ENCODE measurements at regions not wholly inside any gene's neighbourhood (a gene's known extent, or its start where the extent isn't known, plus 50 kb on each side); places are given as distances from the start of the nearest gene placed in this dataset.

DNA sequence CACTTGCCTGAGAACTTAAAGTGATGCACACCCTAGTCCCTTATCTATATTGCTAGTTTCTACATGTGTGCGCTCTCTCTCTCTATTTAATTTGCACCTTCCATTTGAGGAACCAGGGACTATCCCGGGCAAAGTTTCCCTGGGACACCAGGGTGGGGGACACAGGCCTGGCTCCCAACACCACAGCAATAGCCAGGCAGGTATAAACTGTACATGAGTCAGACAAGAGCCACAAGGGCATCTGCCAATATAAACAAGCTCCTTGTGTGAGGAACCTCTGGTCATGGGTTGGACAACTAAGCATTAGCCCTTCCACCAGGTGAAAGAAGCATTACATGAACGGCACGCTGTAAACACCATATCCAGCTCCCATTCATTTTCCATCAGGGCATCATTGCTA is 455.5 kb downstream of the STIM2 start:
- no peak for DNase-seq (ENCODE audit: low spot score)
- intact Hi-C loops (cut with DNase I): no loop called here

DNA sequence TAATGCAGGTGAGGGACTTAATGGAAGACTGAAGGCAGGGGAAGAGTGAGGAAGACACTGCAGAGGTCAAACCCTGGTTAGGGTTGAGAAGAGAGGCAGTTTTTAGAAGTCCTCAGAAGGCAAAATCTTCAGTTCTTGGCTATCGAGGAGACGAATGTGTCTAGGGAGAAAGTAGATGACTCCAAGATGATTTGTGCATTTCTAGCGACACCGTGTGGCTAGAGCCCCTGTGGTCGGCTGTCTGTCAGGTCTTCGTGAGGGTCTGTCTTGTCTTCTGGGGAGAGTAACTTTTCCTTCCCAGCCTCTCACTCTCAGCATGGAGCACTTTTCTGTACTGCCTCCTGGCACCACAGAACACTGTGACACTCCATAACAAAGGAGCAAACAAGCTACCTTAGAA is 458.1 kb downstream of the STIM2 start:
- intact Hi-C loops (cut with DNase I): no loop called here
- no peak for DNase-seq (ENCODE audit: low spot score)

DNA sequence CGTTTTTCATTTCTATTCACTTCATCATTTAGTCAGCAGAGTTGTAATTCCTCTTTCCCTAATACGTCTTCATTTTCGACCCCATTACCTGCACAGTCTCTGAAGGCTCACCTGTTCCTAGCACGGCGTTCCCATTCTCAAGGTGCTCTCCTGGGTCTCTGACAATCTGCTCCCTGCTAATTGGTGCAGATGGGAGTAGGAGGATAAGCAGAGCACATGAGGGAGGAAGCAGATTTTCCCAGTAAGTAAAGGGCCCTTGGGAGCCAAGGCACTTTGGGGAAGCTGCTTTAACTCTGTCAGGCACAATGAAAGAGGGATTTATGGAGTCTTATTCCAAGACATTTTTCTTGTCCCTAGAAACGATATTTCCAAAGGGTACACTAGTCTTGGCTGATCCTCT is 466.4 kb downstream of the STIM2 start:
- intact Hi-C loops (cut with DNase I): no loop called here
- no peak for DNase-seq (ENCODE audit: low spot score)

DNA sequence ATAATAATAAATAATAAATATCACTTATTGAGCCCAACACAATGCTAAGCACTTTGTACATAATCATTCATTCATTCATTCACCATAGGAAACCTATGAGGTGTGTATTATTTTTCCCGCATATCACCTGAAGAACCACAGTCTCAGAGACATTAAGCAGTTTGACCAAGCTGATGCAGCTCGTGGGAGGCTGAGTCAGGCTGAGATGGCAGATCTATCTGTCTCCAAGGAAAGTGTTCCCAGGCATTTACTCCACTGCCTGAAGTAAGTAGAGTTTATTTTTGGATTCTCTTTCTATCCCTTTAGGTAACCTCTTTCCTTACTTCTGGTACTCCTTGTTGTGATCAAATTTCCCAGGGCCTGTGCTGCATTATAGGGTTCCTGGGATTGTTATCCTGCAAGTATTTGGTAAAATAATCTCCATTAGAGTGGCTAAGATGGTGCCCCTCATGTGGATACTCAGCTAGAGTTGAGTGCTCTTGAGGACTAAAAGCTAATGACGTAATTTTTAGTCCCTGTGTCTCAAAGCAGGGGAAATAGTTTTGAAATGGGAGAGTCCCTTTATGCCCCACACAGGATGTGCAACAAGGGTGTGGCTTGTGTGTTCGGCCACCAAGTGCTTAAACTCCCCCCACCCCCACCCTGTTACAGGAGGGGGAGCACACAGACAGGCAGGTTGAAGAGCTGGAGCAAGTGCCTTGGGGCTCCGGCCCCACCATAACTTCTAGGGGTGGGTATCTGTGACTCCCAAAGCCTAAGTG is 467.0 kb downstream of the STIM2 start:
- intact Hi-C loops (cut with DNase I): no loop called here
- DNase-seq (ENCODE audit: low spot score): no peak

DNA sequence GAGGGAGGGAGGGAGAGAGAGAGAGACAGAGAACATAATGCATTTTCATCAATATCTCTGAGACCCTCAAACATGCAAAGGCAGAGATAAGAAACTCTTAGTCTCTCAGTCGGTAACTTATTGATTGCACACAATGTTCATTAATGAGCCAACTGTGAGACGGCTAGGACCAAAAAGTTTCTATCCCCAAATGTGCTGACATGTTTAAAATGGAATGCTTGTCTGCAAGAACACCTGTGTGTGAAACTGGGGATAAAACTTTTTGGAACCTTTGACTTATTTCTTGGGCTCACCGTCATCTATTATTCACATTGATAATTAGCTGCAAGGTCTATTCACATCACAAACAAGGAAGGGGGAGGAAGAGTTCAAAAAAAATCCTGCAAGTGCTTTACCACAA is 477.9 kb downstream of the STIM2 start:
- intact Hi-C loops (cut with DNase I): no loop called here
- DNase-seq (ENCODE audit: low spot score): no peak

DNA sequence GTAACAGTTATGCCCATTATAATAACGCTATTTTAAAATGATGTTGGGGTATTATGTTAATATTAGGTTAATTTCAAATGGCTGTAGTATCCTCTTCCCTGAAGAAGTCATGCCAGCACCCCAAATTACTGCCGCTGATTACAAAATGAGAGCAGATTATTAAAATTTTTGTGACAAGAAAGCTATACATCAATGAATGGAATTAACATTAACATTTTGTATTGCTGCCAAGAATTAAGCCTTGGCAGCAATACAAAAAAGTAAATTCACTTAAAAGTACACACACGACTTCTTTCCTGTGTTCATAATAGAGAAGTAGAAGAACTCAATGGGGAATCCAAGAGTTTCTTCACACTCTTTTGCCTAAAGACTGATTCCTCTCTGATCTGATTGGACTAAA is 482.8 kb downstream of the STIM2 start:
- no peak for DNase-seq (ENCODE audit: low spot score)
- intact Hi-C loops (cut with DNase I): no loop called here

DNA sequence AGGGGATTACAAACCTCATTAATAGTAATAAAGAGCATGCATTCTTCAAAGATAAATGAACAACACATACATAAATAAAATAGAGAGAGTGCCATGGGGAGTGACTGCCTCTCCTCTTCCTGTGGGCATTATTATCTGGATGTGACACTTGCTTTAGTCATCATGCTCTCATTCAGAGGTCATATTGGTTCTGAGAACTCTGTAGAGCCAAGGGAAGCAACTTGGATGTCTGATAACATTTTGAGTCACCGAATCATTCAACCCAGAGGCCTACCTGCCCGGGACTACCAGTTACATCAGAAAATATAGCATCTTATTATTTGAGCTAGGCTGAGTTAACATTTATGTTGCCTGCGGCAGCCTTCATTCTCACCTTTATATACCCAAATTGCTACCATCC is 489.5 kb downstream of the STIM2 start:
- intact Hi-C loops (cut with DNase I): no loop called here

DNA sequence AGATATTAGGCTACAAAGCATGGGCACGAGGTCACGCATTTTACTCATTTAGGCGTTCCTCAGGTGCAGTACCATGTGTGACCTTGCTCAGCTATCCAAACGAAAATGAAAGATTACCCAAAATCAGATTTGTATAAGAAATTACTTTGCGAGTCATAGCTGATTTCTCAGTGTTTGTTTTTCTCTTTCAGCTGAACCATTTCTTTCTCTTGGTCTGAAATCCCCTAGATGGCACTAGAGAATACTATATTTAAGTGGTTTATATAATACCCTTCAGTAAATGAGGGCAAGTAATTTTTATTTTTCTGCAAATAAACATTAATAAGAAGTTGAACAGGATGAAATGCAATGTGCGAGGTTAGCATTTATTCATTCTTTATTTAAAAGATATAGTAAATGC is 496.6 kb downstream of the STIM2 start:
- no peak for DNase-seq (ENCODE audit: low spot score)
- intact Hi-C loops (cut with DNase I): no loop called here

More for the DNA sequence above, 489.5 kb downstream of the STIM2 start:
- no peak for DNase-seq (ENCODE audit: low spot score)

DNA sequence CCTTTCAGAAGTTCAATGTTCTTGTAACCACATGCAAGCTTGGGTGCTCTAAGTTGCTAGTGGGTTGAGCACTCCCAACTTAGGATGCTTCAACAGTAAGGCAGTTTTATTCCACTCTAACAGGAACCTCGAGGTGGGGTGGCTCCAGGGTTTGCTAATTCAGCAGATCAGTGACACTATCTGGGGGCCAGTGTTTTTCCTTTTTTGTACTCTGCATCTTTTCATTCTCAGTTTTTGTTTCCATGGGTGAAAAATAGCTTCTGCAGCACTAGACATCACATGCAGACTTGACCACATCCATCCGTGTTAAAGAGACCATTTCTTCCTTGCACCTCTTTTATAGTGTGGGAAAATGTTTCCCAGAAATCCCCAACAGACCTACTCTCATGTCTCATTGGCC is 497.6 kb downstream of the STIM2 start:
- intact Hi-C loops (cut with DNase I): no loop called here
- DNase-seq (ENCODE audit: low spot score): no peak

DNA sequence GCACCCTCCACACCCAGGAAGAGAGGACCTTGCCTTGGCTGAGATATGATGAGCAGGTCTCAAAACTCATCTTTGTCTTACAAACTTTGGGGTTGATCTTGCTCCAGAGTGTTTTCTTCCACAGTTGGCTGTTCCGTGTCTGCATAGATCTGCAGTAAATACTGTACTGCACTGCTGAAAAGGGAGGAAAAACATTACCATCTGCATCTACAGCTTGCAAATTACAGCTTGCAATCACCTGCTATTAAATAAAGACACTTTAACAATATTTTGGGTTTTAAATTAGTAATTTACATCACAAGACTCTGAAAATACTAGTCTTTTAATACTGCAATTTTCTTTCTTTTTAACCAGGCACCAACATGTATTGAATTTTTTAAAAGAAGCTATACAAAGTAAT is 499.5 kb downstream of the STIM2 start:
- no peak for DNase-seq (ENCODE audit: low spot score)
- intact Hi-C loops (cut with DNase I): no loop called here

DNA sequence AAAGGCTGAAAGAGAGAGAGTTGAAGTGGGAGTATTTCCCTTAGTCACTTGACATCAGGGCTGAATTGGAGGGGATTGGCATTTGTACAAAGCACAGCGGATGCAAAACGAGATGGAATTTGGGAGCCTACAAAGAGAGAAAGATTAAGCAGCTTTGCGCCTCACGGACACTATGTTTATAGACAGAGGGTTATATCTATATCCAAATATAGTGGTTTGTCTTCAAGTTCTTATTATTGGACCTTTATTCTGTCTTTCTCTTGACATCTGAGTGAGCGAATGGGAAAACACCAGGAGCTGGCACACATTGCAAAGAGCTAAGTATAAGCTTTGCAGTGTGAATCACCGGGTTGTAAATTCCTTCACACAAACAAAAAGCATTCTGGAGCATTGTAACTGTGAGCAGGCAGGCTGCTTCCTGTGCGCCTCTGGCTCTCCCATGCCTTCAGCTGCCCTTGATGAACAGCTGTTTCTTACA is 500.2 kb downstream of the STIM2 start:
- intact Hi-C loops (cut with DNase I): no loop called here
- no peak for DNase-seq (ENCODE audit: low spot score)

DNA sequence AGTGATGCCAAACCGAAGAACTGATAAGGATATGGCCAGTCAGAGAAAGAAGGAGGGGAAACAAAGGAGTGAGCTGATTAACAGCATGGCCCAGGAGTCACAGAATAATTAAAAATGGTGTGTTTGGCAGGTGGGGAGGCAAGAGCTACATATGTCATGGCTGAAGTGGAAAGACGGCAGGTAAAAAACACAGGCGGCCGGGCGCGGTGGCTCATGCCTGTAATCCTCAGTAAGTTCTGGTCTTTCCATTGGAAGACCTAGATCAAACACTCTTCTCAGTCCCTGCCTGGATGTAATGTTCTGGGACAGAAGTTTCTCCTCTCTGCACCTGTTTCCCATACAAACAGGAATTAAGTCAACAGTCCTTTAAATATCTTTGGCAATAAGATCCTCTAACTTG is 503.9 kb downstream of the STIM2 start:
- intact Hi-C loops (cut with DNase I): no loop called here
- no peak for DNase-seq (ENCODE audit: low spot score)

DNA sequence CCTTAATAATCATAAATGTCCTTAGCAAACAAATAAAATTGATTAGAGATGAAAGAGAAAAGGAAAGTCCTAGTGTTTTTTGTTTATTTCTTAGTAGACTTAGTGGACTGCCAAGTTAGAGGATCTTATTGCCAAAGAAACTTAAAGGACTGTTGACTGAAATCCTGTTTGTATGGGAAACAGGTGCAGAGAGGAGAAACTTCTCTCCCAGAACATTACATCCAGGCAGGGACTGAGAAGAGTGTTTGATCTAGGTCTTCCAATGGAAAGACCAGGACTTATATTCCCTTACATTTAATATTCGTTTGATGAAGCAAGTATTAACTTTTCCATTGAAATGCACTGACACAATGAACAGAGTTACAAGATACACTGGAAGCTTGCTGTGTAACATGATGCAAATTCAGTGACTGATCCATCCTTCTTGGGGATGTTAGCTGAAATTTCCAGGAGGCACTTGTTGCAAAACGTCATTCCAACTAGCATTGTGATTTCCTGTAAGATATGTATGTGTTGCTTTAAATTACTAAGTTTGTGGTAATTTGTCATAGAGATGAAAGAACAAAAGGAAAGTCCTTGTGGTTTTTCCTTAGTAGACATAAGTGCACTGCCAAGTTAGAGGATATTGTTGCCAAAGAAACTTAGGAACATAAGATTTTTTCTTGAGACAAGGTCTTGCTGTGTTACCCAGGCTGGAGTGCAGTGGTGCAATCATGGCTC is 505.6 kb downstream of the STIM2 start:
- intact Hi-C loops (cut with DNase I): no loop called here
- DNase-seq (ENCODE audit: low spot score): no peak

DNA sequence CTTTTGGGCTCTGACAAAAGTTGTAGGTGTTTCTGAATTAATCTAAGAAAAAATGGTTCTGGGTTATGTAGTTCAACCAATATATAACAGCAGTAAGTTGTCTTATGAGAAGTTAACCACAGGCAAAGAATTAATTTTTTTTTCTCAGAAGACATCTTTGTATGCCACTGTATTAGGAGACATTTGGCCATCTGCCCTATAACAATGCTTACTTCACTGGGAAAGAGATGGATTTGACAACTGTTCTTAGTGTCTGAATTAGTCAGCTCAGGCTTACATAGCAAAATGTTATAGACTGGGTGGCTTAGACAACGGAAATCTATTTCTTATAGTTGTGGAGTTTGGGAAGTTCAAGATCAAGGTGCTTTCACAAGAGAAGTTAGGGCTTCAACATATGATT is 508.1 kb downstream of the STIM2 start:
- DNase-seq (ENCODE audit: low spot score): no peak

DNA sequence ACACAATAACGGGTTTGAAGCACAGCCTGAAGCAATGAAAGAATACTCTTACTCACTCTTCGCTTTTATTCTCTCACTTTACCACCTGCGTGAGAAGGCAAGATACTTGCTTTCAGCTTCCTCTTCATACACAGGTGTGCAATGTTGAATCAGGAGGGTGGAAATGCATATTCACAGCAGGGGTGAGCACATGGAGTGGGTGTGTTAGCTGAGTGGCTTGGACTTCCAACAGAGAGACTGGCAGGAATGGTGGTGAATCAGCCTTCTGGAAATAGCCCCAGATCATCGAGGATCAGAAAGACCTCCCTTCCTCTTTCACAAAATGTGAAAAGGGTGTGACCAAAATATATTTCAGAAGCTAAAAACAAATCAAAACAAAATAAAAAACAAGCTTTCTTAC is 521.2 kb downstream of the STIM2 start:
- DNase-seq (ENCODE audit: low spot score): no peak
- intact Hi-C loops (cut with DNase I): no loop called here

More for the DNA sequence above, 508.1 kb downstream of the STIM2 start:
- intact Hi-C loops (cut with DNase I): no loop called here

DNA sequence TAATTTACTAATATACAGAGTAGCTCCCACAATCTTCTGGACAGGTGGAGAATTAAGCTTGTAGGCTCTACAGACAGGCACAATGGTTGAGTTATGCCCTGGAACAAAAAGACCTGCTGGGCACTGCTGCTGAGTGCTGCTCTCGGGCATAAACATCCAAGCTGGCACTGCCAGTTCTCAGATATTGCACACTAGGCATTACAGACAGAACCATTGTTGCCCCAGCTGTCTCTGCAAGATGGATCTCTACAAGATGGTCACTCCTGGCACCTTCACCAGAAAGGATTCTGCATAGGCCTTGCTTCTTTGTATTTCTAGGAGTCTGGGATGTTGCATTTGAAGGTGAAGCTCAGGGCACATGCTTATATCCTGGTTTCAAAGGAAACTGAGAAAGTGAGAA is 527.1 kb downstream of the STIM2 start:
- intact Hi-C loops (cut with DNase I): loop anchor here in 1 of 2 donors (1.0 kb wide), 1 partner anchor 23 kb away; no protein-coding TSS in a partner anchor
- no peak for DNase-seq (ENCODE audit: low spot score)

DNA sequence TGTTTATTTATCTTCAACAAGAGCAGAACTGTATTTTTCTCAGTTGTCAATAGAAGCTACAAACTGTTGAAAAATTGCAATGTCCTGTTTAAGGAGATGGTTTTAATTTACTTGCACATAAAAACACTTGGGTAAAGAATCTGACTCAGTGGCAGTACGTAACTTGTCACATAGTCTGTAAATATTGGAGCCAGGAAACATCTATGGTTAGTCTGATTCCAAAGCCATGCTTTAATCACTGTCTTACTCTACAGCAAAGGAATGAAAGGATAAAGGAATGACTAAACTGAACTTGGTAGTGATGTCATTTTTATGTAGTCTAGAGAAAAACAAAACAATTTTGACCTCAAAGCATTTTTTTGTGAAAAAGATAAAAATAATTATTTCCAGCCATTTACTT is 537.2 kb downstream of the STIM2 start:
- no peak for DNase-seq (ENCODE audit: low spot score)
- intact Hi-C loops (cut with DNase I): no loop called here

DNA sequence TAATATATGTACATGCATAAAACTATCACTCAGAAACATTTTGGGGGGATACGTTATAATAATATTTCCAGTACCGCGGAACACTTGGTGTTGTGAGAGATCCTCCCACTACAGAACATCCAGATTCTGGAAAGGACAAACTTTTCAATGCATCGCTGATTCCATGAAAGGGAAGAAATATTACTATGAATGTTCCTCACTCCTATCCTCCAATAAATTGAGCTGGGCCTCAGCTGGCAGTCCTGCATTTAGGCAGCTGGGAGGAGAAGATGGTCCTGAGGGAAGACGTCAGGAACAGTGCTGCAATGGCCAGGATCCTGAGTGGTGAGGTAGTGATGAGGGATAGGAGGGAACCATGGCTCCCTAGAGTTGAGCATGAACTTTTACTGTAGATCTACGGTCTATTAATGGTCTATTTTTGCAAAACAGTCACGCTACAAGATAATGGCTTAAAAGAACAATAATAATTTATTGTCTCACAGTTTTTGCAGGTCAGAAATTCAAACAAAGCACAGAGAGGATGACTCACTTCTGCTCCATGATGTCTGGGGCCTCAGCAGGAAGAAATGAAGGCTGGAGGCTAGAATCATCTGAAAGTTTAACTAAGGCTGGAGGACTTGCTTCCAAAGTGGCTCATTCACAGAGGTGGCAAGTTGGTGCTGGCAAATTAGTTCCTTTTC is 538.1 kb downstream of the STIM2 start:
- intact Hi-C loops (cut with DNase I): no loop called here
- no peak for DNase-seq (ENCODE audit: low spot score)

DNA sequence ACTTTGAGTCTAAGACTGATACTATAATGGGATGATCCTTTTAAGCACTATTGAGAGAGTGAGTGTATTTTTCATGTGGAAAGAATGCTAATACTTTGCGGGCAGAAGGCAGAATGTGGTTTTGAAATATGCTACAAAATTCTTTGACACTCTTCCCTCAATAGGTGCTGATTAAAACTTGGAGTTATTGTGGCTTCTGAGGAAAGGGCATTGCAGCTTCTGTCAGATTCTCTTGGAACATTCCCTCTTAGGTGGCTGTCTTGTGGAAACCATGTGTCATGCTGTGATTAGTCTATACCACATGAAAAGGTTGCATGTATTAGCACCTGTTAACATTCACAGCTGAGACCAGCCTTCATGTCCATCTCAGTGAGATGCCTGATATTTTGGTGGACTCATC is 547.0 kb downstream of the STIM2 start:
- intact Hi-C loops (cut with DNase I): no loop called here

DNA sequence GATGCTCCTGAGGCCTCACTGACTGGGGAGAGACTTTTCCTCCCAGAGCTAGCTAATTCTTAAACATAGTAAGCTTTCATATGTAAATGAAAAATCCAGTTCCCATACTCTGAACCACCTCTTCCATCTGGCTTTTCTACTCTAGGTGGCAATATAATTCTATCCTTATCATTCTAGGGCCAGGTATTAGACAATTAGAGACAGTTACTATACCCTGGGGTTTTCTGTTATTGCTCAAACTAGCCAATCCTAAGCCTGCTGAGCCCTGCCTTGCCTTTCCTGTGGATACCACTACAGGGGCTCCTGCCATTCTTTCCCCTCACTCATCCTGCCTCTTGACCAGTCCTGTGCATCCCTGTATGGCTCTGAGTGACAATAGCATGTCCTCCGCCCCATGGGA is 552.0 kb downstream of the STIM2 start:
- no peak for DNase-seq (ENCODE audit: low spot score)
- intact Hi-C loops (cut with DNase I): no loop called here

More for the DNA sequence above, 547.0 kb downstream of the STIM2 start:
- DNase-seq (ENCODE audit: low spot score): no peak
